ENCODE measurements at regions not wholly inside any gene's neighbourhood (a gene's known extent, or its start where the extent isn't known, plus 50 kb on each side); places are given as distances from the start of the nearest gene placed in this dataset.

GRCh38 chr10:8369666-8370065 is 315.2 kb downstream of the GATA3 start:
- DNase-seq (ENCODE audit: extremely low read depth in 1 of 2, low read depth in 1 of 2): no peak

- no peak for DNase-seq (ENCODE audit: extremely low read depth in 1 of 2, low read depth in 1 of 2)
These were observed 319.8 kb downstream of the GATA3 start for GRCh38 chr10:8374334-8374733.

- no peak for DNase-seq (ENCODE audit: extremely low read depth in 1 of 2, low read depth in 1 of 2)
These were observed 320.6 kb downstream of the GATA3 start for GRCh38 chr10:8375137-8375536.

DNA sequence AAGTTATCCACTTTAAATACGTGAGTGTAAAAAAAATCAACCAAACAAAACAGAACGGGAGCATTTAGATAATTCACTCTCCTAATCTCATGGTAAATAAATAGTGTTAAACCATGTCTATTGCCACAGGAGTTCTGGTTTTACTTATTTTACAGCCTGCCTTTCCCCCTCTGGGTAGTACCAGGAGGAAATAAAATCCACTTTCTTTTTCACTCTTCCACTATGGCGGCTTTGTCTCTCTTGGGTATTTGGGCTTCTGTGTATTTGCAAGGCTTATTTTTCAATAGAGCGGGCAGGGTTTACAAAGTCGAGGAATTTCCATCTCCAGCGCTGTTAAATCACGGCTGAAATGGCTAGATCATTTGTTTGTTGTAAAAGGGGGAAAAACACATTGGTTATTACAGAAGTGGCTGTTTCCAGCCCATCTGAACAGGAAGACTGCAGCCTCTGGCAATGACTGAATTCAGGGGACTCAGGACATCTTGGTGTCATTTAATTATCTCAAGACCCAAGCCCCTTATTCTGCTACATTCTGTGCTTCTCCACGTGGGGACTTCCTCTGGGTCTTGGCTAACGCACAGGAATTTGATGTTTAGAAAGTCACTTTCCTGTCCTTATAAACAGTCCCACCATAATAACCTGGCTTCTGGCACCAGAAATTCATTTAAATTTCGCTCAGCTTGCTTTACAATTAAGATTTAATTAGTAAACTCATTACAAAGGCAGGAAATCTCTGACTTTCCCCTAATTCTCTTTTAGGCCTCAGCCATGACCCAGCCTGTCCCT is 323.9 kb downstream of the GATA3 start:
- DNase-seq (ENCODE audit: extremely low read depth in 1 of 2, low read depth in 1 of 2): no peak

- DNase-seq (ENCODE audit: extremely low read depth in 1 of 2, low read depth in 1 of 2): no peak
These were observed 325.7 kb downstream of the GATA3 start for GRCh38 chr10:8379906-8380832.

DNA sequence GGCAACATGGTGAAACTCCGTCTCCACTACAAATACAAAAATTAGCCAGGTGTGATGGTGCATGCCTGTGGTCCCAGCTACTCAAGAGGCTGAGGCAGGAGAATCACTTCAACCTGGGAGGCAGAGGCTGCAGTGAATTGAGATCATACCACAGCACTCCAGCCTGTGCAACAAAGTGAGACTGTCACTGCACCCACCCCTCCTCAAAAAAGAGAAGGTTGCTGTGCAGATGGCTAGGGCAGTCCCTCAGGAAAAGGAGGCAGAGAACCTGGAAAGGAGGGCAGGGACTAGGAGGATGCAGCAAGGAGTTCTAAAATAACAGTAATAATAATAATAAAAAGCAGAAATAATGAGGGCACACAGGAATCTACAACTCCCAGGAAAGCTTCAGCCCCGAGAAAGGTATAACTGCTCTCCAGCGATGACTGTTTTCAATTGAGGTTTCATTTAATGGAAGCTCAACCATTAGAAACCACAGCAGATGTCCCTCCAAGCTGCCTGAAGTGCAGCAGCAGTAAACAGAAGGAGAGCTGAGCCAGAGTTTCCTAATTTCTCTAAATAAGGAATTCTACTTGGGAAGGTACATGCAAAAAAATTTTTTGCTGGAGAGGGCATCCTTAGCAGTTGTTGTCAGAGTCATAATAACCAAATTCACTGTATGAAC is 326.5 kb downstream of the GATA3 start:
- no peak for DNase-seq (ENCODE audit: extremely low read depth in 1 of 2, low read depth in 1 of 2)

GRCh38 chr10:8386781-8387180 is 332.3 kb downstream of the GATA3 start:
- no peak for DNase-seq (ENCODE audit: extremely low read depth in 1 of 2, low read depth in 1 of 2)

GRCh38 chr10:8389630-8390029 is 335.1 kb downstream of the GATA3 start:
- no peak for DNase-seq (ENCODE audit: extremely low read depth in 1 of 2, low read depth in 1 of 2)

- DNase-seq (ENCODE audit: extremely low read depth in 1 of 2, low read depth in 1 of 2): no peak
These were observed 337.7 kb downstream of the GATA3 start for GRCh38 chr10:8392216-8392615.

- DNase-seq (ENCODE audit: extremely low read depth in 1 of 2, low read depth in 1 of 2): no peak
These were observed 339.0 kb downstream of the GATA3 start for GRCh38 chr10:8393531-8393930.

GRCh38 chr10:8396675-8397074 is 342.2 kb downstream of the GATA3 start:
- DNase-seq (ENCODE audit: extremely low read depth in 1 of 2, low read depth in 1 of 2): no peak

GRCh38 chr10:8398771-8399170 is 344.3 kb downstream of the GATA3 start:
- DNase-seq (ENCODE audit: extremely low read depth in 1 of 2, low read depth in 1 of 2): no peak

GRCh38 chr10:8400151-8400550 is 345.7 kb downstream of the GATA3 start:
- no peak for DNase-seq (ENCODE audit: extremely low read depth in 1 of 2, low read depth in 1 of 2)

- DNase-seq (ENCODE audit: extremely low read depth in 1 of 2, low read depth in 1 of 2): no peak
These were observed 346.4 kb downstream of the GATA3 start for GRCh38 chr10:8400892-8401291.

GRCh38 chr10:8401531-8401930 is 347.0 kb downstream of the GATA3 start:
- no peak for DNase-seq (ENCODE audit: extremely low read depth in 1 of 2, low read depth in 1 of 2)

GRCh38 chr10:8402576-8402975 is 348.1 kb downstream of the GATA3 start:
- peak in 1 of 2 donors; percentile 39 for DNase-seq (ENCODE audit: extremely low read depth in 1 of 2, low read depth in 1 of 2)

DNA sequence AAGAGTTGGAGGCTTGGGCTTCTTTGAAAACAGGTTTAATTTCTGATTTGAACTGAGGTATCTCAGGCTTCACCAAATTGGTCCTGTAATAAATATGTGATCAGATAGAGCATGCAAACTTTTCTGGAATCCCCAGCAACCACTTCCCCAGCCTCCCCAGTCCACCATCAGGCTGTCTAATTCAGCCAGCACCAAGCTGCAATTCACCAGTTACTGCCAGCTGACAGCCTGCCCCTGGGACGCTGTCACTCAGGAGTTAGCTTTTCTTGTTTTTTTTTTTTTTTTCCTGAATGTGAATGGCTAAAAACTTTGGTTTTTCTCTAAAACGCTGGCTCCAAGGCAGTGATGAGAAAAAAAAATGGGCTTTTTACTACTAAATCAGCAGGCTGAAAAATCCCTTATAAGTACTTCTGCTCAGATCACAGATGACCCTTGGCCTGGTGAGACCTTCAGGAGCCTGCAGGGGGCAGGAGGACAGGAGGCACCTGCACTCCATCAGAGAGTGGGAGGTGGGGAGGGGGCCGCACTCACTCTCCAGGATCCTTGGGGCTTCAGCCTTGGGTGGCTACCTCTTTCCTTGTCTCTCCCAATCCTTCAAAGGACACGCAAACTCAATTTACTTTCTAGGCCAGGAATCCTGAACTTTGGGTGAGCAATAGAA is 349.4 kb downstream of the GATA3 start:
- no peak for DNase-seq (ENCODE audit: extremely low read depth in 1 of 2, low read depth in 1 of 2)

DNA sequence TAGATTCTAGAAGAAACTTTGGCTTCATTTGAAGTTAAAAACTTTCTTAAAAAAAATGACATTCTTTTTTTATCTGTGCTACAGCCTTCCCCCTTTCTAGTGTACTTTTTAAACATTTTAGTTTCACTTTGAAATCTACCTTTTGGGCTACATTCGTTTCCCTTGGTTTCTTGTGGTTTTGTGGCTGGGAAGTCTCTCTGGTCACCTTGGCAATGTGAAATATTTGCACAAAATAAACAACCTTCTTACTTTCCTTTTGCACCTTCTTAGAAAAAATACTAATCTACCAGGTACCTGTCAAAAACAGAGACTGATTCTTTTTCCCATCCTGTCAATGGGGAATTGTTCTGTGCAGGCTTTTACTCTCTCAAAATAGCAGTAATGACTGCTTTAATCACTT is 350.2 kb downstream of the GATA3 start:
- no peak for DNase-seq (ENCODE audit: extremely low read depth in 1 of 2, low read depth in 1 of 2)

DNA sequence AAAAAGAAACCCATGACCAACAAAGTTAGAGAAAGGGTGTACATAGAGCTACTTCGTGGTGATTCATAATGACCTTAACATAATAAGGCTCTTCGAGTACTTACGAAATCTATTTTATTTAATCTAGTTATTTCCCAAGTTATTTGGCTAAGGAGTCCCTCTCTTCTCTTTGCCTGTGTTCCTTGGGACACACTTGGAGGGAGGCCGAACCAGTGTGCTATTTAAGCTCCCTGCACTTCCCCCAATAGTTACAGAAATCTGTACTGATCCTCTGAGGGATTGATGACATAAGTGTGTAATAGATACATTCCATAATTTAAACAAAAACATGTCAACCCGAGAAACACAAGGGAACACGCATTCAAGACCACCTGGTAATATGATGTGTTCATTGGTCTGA is 351.1 kb downstream of the GATA3 start:
- no peak for DNase-seq (ENCODE audit: extremely low read depth in 1 of 2, low read depth in 1 of 2)

GRCh38 chr10:8407501-8408021 is 353.1 kb downstream of the GATA3 start:
- no peak for DNase-seq (ENCODE audit: extremely low read depth in 1 of 2, low read depth in 1 of 2)

- DNase-seq (ENCODE audit: extremely low read depth in 1 of 2, low read depth in 1 of 2): no peak
These were observed 356.0 kb downstream of the GATA3 start for GRCh38 chr10:8410506-8410905.

Measured in stimulated activated CD8-positive, alpha-beta memory T cell treated with anti-CD3 and anti-CD28 coated beads, Interleukin-7, amount 100 ng/mL, for 48 hours (primary cell).